SK-N-SH (cell line): ENCODE measurements at regions not wholly inside any gene's neighbourhood (a gene's known extent, or its start where the extent isn't known, plus 50 kb on each side); places are given as distances from the start of the nearest gene placed in this dataset.

Experiments used
- CTCF ChIA-PET: fragments of 300-600, 350-600 bp; formaldehyde crosslinking; extraction: SDS; loops from one replicate; lab custom pipeline; 2021; lab: Yijun Ruan, JAX
- POLR2A ChIA-PET: fragments of 350-600 bp; sonication (Branson Sonifier 250); formaldehyde crosslinking; extraction: SDS; loops from one replicate; lab custom pipeline; 2020; ENCODE audit warnings: antibody characterized with exemption, inconsistent platforms; lab: Yijun Ruan, JAX
- DNase-seq: peaks from one replicate; pipeline ENCODE4 v3.0.0; 2012
- H2AFZ ChIP-seq: fragments of 200-600 bp; sonication (generic); 2 replicates; pipeline ENCODE4 v1.8.1; 2016; ENCODE audit warnings: antibody characterized with exemption, mild to moderate bottlenecking, low read depth
- H3F3A ChIP-seq: fragments of 200-600 bp; sonication (generic); replicated peaks from 2 replicates; pipeline ENCODE3; 2016; ENCODE audit warnings: antibody characterized with exemption, mild to moderate bottlenecking; ENCODE audit not compliant: insufficient read depth
- H3K27ac ChIP-seq, 2 experiments: fragments of 200-500 bp in 1 of 2; fragments of 200-600 bp in 1 of 2; sonication (Bioruptor generic) in 1 of 2; sonication (generic), shearing (Covaris generic) in 1 of 2; 2 replicates each; pipeline versions ENCODE4 v1.5.1 to v1.6.1; 2014 to 2016; ENCODE audit warnings: low read depth in 2 of 2, inconsistent platforms in 1 of 2, low read length in 1 of 2, mild to moderate bottlenecking in 1 of 2, mixed read lengths in 1 of 2
- H3K27me3 ChIP-seq: fragments of 200-600 bp; sonication (generic), shearing (Covaris generic); 2 replicates; pipeline ENCODE4 v1.6.1; 2016; ENCODE audit warnings: mixed run types; ENCODE audit not compliant: insufficient read depth
- H3K36me3 ChIP-seq, 2 experiments: fragments of 200-500 bp in 1 of 2; fragments of 200-600 bp in 1 of 2; sonication (Bioruptor generic) in 1 of 2; sonication (generic) in 1 of 2; replicated peaks in 1 of 2; 2 replicates each; pipeline versions ENCODE3 to v1.5.1; 2014 to 2016; ENCODE audit warnings: low read length in 1 of 2, mild to moderate bottlenecking in 1 of 2; ENCODE audit not compliant: insufficient read depth in 2 of 2, control insufficient read depth in 1 of 2
- H3K4me1 ChIP-seq, 2 experiments: fragments of 200-500 bp in 1 of 2; fragments of 200-600 bp in 1 of 2; sonication (Bioruptor generic) in 1 of 2; sonication (generic), shearing (Covaris generic) in 1 of 2; 2 replicates each; pipeline versions ENCODE4 v1.5.1 to v1.6.1; 2014 to 2016; ENCODE audit warnings: low read depth in 1 of 2, low read length in 1 of 2, mixed run types in 1 of 2; ENCODE audit not compliant: insufficient read depth in 2 of 2, control insufficient read depth in 1 of 2
- H3K4me2 ChIP-seq: fragments of 200-600 bp; sonication (generic), shearing (Covaris generic); 2 replicates; pipeline ENCODE4 v1.6.1; 2017; ENCODE audit warnings: mixed run types
- H3K4me3 ChIP-seq, 2 experiments: fragments of 200-500 bp in 1 of 2; fragments of 200-600 bp in 1 of 2; sonication (Bioruptor generic) in 1 of 2; sonication (generic), shearing (Covaris generic) in 1 of 2; 2 replicates each; pipeline versions ENCODE4 v1.5.1 to v1.8.1; 2014 to 2016; ENCODE audit warnings: low read depth in 2 of 2, inconsistent platforms in 1 of 2, low read length in 1 of 2, mild to moderate bottlenecking in 1 of 2, mixed read lengths in 1 of 2, moderate library complexity in 1 of 2
- H3K79me2 ChIP-seq: fragments of 200-600 bp; sonication (generic); 2 replicates; pipeline ENCODE4 v1.8.1; 2017; ENCODE audit warnings: mild to moderate bottlenecking; ENCODE audit not compliant: insufficient read depth
- H3K9ac ChIP-seq: fragments of 200-600 bp; sonication (generic); 2 replicates; pipeline ENCODE4 v1.6.1; 2017; ENCODE audit warnings: mixed run types
- H3K9me2 ChIP-seq: fragments of 200-600 bp; sonication (generic); 2 replicates; pipeline ENCODE4 v1.6.1; 2017; ENCODE audit warnings: mixed run types
- H3K9me3 ChIP-seq: fragments of 200-600 bp; sonication (generic); 2 replicates; pipeline ENCODE4 v1.6.1; 2017; ENCODE audit warnings: mixed run types, mild to moderate bottlenecking, moderate library complexity
- H4K20me1 ChIP-seq: fragments of 200-600 bp; sonication (generic); 2 replicates; pipeline ENCODE4 v1.6.1; 2017; ENCODE audit warnings: mild to moderate bottlenecking, mixed run types; ENCODE audit not compliant: insufficient read depth
- CHD2 ChIP-seq: fragments of 150-350 bp; IDR thresholded peaks from 2 replicates; pipeline ENCODE4 v1.6.1; 2018; ENCODE audit warnings: low read length; ENCODE audit not compliant: partially characterized antibody
- ELF1 ChIP-seq: IDR thresholded peaks from 2 replicates; pipeline ENCODE4 v1.4.0; 2012
- EP300 ChIP-seq, 2 experiments: IDR thresholded peaks; 2 replicates each; pipeline versions ENCODE4 v1.4.0 to v1.6.1; 2012; ENCODE audit warnings: borderline replicate concordance in 1 of 2, low read depth in 1 of 2, low read length in 1 of 2
- EZH2phosphoT487 ChIP-seq: fragments of 200-600 bp; sonication (generic); IDR thresholded peaks from 2 replicates; pipeline ENCODE4 v1.6.1; 2017; ENCODE audit warnings: low read depth, mixed run types, mild to moderate bottlenecking, antibody characterized with exemption, moderate library complexity, borderline replicate concordance
- FOXM1 ChIP-seq: IDR thresholded peaks from 2 replicates; pipeline ENCODE4 v1.4.0; 2012; ENCODE audit warnings: low read depth, mild to moderate bottlenecking
- JUND ChIP-seq: IDR thresholded peaks from 2 replicates; pipeline ENCODE4 v1.4.0; 2012
- MEF2A ChIP-seq: IDR thresholded peaks from 2 replicates; pipeline ENCODE4 v1.4.0; 2012; ENCODE audit warnings: low read depth, borderline replicate concordance
- MXI1 ChIP-seq: IDR thresholded peaks from 2 replicates; pipeline ENCODE4 v1.6.1; 2012; ENCODE audit warnings: mild to moderate bottlenecking, low read depth, low read length, improper control_type of control experiment
- NFIC ChIP-seq: IDR thresholded peaks from 2 replicates; pipeline ENCODE4 v1.4.0; 2012; ENCODE audit warnings: borderline replicate concordance
- NRF1 ChIP-seq: IDR thresholded peaks from 2 replicates; pipeline ENCODE4 v1.6.1; 2012; ENCODE audit warnings: low read depth, mild to moderate bottlenecking, low read length
- POLR2AphosphoS5 ChIP-seq: IDR thresholded peaks from 2 replicates; pipeline ENCODE4 v1.6.1; 2012; ENCODE audit warnings: low read depth, low read length
- RXRA ChIP-seq: IDR thresholded peaks from 2 replicates; pipeline ENCODE4 v1.4.0; 2012; ENCODE audit warnings: low read depth, mild to moderate bottlenecking, borderline replicate concordance
- TAF1 ChIP-seq: IDR thresholded peaks from 2 replicates; pipeline ENCODE4 v1.6.1; 2012; ENCODE audit warnings: low read depth, mild to moderate bottlenecking, low read length, moderate library complexity, borderline replicate concordance
- WGBS: methylation state at CpG from one replicate; pipeline ENCODE4 v1.1.6; 2017; ENCODE audit warnings: low lambda C conversion rate; 5-methylcytosine and 5-hydroxymethylcytosine counted together
- TF ChIP-seq, protein P1 (sequence below): IDR thresholded peaks from 2 replicates; pipeline ENCODE4 v1.4.0; 2012; ENCODE audit warnings: low read depth, borderline replicate concordance
- TF ChIP-seq, protein P2 (sequence below): fragments of 150-350 bp; IDR thresholded peaks from 2 replicates; pipeline ENCODE4 v1.6.1; 2017; ENCODE audit warnings: antibody characterized with exemption, low read length, low read depth, borderline replicate concordance
- TF ChIP-seq, protein P3 (sequence below): IDR thresholded peaks from 2 replicates; pipeline ENCODE4 v1.6.1; 2012; ENCODE audit warnings: mild to moderate bottlenecking, low read depth, low read length, moderate library complexity
- TF ChIP-seq, protein P4 (sequence below): IDR thresholded peaks from 2 replicates; pipeline ENCODE4 v1.4.0; 2012; ENCODE audit warnings: low read depth, borderline replicate concordance
- TF ChIP-seq, protein P5 (sequence below): IDR thresholded peaks from 2 replicates; pipeline ENCODE4 v1.4.0; 2012; ENCODE audit warnings: low read depth
- TF ChIP-seq, protein P6 (sequence below): IDR thresholded peaks from 2 replicates; pipeline ENCODE4; 2012

DNA sequence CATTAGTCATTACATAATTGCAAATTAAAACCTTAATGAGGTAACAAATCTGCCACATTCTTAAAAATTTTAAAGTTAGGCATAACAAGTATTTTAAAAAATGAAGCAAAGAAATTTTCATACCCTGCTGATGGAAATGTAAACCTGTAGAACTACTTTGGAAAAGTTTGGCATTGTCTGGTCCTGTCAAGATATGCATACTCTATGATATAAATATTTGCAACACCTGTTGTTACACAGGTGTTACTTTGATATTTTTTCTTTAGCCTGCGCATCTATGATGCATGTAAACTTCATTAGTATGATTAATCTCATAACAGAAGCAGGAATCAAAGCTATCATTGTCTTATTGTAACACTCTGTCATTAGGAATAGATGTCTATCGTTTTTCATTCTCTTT lies 634.3 kb downstream of the TRIB2 start:
- no peaks in the 10 kb centered on the region for H4K20me1 ChIP-seq
- H3K4me2 ChIP-seq: no peak overlapping the region
- no peaks in the 10 kb centered on the region for H3F3A ChIP-seq
- H3K27ac ChIP-seq: no peak overlapping the region
- no peaks in the 10 kb centered on the region for H3K36me3 ChIP-seq
- H3K79me2 ChIP-seq: no peaks in the 10 kb centered on the region; the same call in 1 of the 2 replicates
- no peaks in the 10 kb centered on the region for H3K4me1 ChIP-seq
- no peaks in the 10 kb centered on the region for H3K27me3 ChIP-seq
- 21% methylated on average over 2 of the region's 2 CpGs for WGBS
- DNase-seq: no peak
- CTCF ChIA-PET: interaction anchor here (0.5 kb wide), 1 partner anchor 9 kb away, joined by 3 read pairs; no protein-coding TSS in a partner anchor
- no peaks in the 10 kb centered on the region for H3K9me2 ChIP-seq
- H3K9ac ChIP-seq: no peak overlapping the region
- no peak overlapping the region for H2AFZ ChIP-seq
- no peaks in the 10 kb centered on the region for H3K9me3 ChIP-seq
- POLR2A ChIA-PET: no interaction called here
- no peak overlapping the region for H3K4me3 ChIP-seq
- no peak for TF ChIP-seq POLR2AphosphoS5
- TF ChIP-seq, protein P1, sequence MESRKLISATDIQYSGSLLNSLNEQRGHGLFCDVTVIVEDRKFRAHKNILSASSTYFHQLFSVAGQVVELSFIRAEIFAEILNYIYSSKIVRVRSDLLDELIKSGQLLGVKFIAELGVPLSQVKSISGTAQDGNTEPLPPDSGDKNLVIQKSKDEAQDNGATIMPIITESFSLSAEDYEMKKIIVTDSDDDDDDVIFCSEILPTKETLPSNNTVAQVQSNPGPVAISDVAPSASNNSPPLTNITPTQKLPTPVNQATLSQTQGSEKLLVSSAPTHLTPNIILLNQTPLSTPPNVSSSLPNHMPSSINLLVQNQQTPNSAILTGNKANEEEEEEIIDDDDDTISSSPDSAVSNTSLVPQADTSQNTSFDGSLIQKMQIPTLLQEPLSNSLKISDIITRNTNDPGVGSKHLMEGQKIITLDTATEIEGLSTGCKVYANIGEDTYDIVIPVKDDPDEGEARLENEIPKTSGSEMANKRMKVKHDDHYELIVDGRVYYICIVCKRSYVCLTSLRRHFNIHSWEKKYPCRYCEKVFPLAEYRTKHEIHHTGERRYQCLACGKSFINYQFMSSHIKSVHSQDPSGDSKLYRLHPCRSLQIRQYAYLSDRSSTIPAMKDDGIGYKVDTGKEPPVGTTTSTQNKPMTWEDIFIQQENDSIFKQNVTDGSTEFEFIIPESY: no peak
- TF ChIP-seq, protein P2, sequence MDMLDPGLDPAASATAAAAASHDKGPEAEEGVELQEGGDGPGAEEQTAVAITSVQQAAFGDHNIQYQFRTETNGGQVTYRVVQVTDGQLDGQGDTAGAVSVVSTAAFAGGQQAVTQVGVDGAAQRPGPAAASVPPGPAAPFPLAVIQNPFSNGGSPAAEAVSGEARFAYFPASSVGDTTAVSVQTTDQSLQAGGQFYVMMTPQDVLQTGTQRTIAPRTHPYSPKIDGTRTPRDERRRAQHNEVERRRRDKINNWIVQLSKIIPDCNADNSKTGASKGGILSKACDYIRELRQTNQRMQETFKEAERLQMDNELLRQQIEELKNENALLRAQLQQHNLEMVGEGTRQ: no peak
- no peak for TF ChIP-seq RXRA
- no peak for TF ChIP-seq NFIC
- TF ChIP-seq MXI1: no peak
- TF ChIP-seq, protein P3, sequence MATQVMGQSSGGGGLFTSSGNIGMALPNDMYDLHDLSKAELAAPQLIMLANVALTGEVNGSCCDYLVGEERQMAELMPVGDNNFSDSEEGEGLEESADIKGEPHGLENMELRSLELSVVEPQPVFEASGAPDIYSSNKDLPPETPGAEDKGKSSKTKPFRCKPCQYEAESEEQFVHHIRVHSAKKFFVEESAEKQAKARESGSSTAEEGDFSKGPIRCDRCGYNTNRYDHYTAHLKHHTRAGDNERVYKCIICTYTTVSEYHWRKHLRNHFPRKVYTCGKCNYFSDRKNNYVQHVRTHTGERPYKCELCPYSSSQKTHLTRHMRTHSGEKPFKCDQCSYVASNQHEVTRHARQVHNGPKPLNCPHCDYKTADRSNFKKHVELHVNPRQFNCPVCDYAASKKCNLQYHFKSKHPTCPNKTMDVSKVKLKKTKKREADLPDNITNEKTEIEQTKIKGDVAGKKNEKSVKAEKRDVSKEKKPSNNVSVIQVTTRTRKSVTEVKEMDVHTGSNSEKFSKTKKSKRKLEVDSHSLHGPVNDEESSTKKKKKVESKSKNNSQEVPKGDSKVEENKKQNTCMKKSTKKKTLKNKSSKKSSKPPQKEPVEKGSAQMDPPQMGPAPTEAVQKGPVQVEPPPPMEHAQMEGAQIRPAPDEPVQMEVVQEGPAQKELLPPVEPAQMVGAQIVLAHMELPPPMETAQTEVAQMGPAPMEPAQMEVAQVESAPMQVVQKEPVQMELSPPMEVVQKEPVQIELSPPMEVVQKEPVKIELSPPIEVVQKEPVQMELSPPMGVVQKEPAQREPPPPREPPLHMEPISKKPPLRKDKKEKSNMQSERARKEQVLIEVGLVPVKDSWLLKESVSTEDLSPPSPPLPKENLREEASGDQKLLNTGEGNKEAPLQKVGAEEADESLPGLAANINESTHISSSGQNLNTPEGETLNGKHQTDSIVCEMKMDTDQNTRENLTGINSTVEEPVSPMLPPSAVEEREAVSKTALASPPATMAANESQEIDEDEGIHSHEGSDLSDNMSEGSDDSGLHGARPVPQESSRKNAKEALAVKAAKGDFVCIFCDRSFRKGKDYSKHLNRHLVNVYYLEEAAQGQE: no peak
- TF ChIP-seq EP300 (IDR thresholded peaks at IDR 0.05; ENCODE audit: borderline replicate concordance in 1 of 2, low read depth in 1 of 2, low read length in 1 of 2): no peak
- no peak for TF ChIP-seq NRF1
- TF ChIP-seq, protein P4, sequence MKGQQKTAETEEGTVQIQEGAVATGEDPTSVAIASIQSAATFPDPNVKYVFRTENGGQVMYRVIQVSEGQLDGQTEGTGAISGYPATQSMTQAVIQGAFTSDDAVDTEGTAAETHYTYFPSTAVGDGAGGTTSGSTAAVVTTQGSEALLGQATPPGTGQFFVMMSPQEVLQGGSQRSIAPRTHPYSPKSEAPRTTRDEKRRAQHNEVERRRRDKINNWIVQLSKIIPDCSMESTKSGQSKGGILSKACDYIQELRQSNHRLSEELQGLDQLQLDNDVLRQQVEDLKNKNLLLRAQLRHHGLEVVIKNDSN: no peak
- TF ChIP-seq EZH2phosphoT487: no peak
- no peak for TF ChIP-seq ELF1
- no peak for TF ChIP-seq CHD2
- TF ChIP-seq FOXM1: no peak
- TF ChIP-seq, protein P5, sequence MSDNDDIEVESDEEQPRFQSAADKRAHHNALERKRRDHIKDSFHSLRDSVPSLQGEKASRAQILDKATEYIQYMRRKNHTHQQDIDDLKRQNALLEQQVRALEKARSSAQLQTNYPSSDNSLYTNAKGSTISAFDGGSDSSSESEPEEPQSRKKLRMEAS: no peak
- TF ChIP-seq, protein P6, sequence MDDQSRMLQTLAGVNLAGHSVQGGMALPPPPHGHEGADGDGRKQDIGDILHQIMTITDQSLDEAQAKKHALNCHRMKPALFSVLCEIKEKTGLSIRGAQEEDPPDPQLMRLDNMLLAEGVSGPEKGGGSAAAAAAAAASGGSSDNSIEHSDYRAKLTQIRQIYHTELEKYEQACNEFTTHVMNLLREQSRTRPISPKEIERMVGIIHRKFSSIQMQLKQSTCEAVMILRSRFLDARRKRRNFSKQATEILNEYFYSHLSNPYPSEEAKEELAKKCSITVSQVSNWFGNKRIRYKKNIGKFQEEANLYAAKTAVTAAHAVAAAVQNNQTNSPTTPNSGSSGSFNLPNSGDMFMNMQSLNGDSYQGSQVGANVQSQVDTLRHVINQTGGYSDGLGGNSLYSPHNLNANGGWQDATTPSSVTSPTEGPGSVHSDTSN: no peak
- TF ChIP-seq JUND: no peak
- TF ChIP-seq TAF1: no peak
- no peak for TF ChIP-seq MEF2A
